BJ (cell line): ENCODE measurements at regions not wholly inside any gene's neighbourhood (a gene's known extent, or its start where the extent isn't known, plus 50 kb on each side); places are given as distances from the start of the nearest gene placed in this dataset.
"Not testable (repeated sequence)": the region's sequence is repeated elsewhere in the genome, so short reads cannot be mapped to it uniquely, and the experiment has no call there.

ENCODE experiments used
- CTCF ChIA-PET: fragments of 350-600 bp; formaldehyde crosslinking; extraction: SDS; loops from one replicate; lab custom pipeline; 2021; ENCODE audit warnings: antibody characterized with exemption, inconsistent platforms; lab: Yijun Ruan, JAX
- POLR2A ChIA-PET: fragments of 300-600 bp; sonication (Branson Sonifier 250); formaldehyde crosslinking; extraction: SDS; loops from one replicate; lab custom pipeline; 2021; ENCODE audit warnings: antibody characterized with exemption; lab: Charles Lee
- DNase-seq: peaks from one replicate; pipeline ENCODE4 v3.0.0-alpha.2; 2011; ENCODE audit warnings: low read depth
- H3K27me3 ChIP-seq: 2 replicates; pipeline ENCODE4 v1.6.0; 2011; ENCODE audit warnings: low read length; ENCODE audit not compliant: control insufficient read depth, insufficient read depth
- H3K36me3 ChIP-seq: 2 replicates; pipeline ENCODE4 v1.5.1; 2011; ENCODE audit warnings: low read length; ENCODE audit not compliant: control insufficient read depth, insufficient read depth
- H3K4me3 ChIP-seq: 2 replicates; pipeline ENCODE4 v1.5.1; 2011; ENCODE audit warnings: low read depth, mild to moderate bottlenecking, control low read depth, low read length
- CTCF ChIP-seq: IDR thresholded peaks from 2 replicates; pipeline ENCODE4 v1.5.1; 2011; ENCODE audit warnings: low read depth, mild to moderate bottlenecking, control low read depth, inconsistent platforms, low read length, moderate library complexity; ENCODE audit not compliant: insufficient read depth

GRCh38 chr20:52034581-52034980, 157.0 kb downstream of the ZFP64 start:
- H3K36me3 ChIP-seq: no peaks in the 10 kb centered on the region
- TF ChIP-seq CTCF: no peak
- H3K4me3 ChIP-seq: no peak overlapping the region
- ChIA-PET POLR2A (no interaction called here), CTCF (interaction anchor here (0.9 kb wide), 1 partner anchor 13 kb away, joined by 4 read pairs; no protein-coding TSS in a partner anchor)
- no peaks in the 10 kb centered on the region for H3K27me3 ChIP-seq
- DNase-seq: no peak

- ChIA-PET POLR2A (no interaction called here), CTCF (interaction anchor here (0.8 kb wide), 1 partner anchor 23 kb away, joined by 4 read pairs; no protein-coding TSS in a partner anchor)
- H3K4me3 ChIP-seq: no peak overlapping the region
- no peaks in the 10 kb centered on the region for H3K36me3 ChIP-seq
- no peak for DNase-seq
- no peaks in the 10 kb centered on the region for H3K27me3 ChIP-seq
- no peak for TF ChIP-seq CTCF
Measured at GRCh38 chr20:52033313-52033712, 158.3 kb downstream of the ZFP64 start.

- H3K27me3 ChIP-seq, H3K4me3 ChIP-seq, POLR2A ChIA-PET, H3K36me3 ChIP-seq, DNase-seq: not testable (repeated sequence)
- CTCF ChIA-PET: interaction anchor here (0.7 to 1.8 kb wide), 2 partner anchors 50 to 51 kb away, joined by 3 to 6 read pairs; no protein-coding TSS in a partner anchor
Measured at GRCh38 chr20:52032304-52032683, 159.3 kb downstream of the ZFP64 start.

DNA sequence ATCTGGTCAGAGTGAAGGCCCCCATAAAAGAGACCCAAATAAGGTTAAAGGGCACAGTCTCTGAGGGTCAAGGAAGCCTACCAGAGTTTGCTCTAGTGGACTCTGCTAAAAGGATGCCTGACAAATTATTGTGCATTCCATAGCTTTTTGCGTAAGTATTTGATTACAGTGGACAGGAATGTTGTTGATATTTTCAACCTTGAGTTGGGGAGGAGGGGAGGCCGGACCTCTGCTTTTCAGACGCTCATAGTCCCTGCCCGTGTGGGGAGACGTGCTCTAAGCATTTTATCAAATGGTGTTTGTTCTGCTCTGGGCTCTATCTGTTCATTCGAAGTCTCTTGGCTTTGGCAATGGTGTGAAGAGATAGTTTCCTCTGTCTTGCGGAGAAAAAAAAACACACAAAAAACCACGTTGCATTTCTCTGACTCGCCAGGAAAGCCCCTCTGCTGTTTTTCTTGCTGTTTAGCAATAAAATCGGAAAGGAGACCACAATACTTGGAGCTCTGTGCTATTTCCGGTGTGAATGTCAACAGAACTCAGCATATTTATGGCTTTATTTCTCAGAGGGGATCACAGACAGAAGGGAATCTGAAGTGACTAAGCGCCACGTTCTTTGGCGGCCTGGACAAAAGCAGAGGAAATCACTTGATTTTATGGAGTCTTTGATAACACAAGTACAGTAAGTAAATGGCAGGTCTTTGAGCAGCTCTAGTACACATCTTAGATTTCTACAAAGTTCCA, 159.8 kb downstream of the ZFP64 start:
- Histone ChIP-seq H3K36me3 (no peaks in the 10 kb centered on the region), H3K4me3 (no peak overlapping the region), H3K27me3 (no peaks in the 10 kb centered on the region)
- DNase-seq: peak; percentile 76
- ChIA-PET CTCF (interaction anchor here (0.7 to 1.8 kb wide), 3 partner anchors 23 to 52 kb away, joined by 3 to 6 read pairs (median 3); no protein-coding TSS in a partner anchor), POLR2A (no interaction called here)
- no peak for TF ChIP-seq CTCF

DNA sequence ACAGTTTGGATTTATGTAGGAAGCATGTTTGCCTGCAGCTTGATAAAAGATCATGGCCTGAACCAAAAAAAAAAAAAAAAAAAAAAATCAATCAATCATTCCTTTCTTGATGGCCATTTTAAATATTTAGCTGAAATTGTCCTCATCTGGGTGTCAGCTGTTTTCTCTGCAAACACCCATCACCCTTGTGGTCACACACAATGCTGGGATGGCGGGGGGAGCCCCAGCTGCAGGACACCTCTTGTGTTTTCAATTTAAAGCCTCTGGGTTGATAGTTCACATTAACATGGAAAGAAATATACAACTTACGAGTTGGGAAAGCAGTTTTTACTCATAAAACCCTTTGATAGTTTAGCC, 160.4 kb downstream of the ZFP64 start:
- no peak overlapping the region for H3K4me3 ChIP-seq
- DNase-seq: no peak
- H3K27me3 ChIP-seq: no peaks in the 10 kb centered on the region
- H3K36me3 ChIP-seq: no peaks in the 10 kb centered on the region
- no peak for TF ChIP-seq CTCF
- ChIA-PET POLR2A (no interaction called here), CTCF (interaction anchor here (0.6 to 1.8 kb wide), 3 partner anchors 22 to 246 kb away, joined by 3 to 6 read pairs (median 3); no protein-coding TSS in a partner anchor)

DNA sequence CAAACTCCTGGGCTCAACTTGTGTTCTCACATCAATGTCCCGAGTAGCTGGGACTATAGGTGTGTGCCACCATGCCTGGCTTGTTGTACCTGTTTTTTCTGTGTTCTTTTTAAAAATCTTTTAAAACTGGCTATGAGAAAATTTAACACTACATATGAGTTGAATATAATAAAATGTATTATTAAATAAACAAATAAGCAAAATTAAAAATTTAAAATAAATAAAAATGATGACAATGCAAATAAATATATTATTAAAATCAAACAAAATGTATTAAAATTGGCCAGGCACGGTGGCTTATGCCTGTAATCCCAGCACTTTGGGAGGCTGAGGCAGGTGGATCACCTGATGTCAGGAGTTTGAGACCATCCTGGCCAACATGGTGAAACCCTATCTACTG, 162.4 kb downstream of the ZFP64 start:
- POLR2A ChIA-PET: not testable (repeated sequence)

More for the DNA sequence above, 162.4 kb downstream of the ZFP64 start:
- H3K36me3 ChIP-seq, H3K4me3 ChIP-seq, CTCF ChIA-PET, DNase-seq, H3K27me3 ChIP-seq: not testable (repeated sequence)
